K562 (cell line): ENCODE measurements at regions not wholly inside any gene's neighbourhood (a gene's known extent, or its start where the extent isn't known, plus 50 kb on each side); places are given as distances from the start of the nearest gene placed in this dataset.

ENCODE experiments used
- CHD1 ChIP-seq: fragments of 200-600 bp; sonication (generic); IDR thresholded peaks from one replicate; pipeline ENCODE4 v1.6.1; 2012; ENCODE audit warnings: mild to moderate bottlenecking, moderate library complexity, low read length, inconsistent platforms
- ELF2 ChIP-seq: fragments of 250-450 bp; sonication (Bioruptor Pico); IDR thresholded peaks from 2 replicates; pipeline ENCODE4 v1.5.0; 2021; ENCODE audit warnings: mild to moderate bottlenecking
- ERF ChIP-seq: fragments of 450-650 bp; formaldehyde crosslinking; IDR thresholded peaks from 2 replicates; pipeline ENCODE4 v1.4.0; 2020; ENCODE audit warnings: mild to moderate bottlenecking, mixed read lengths
- ESRRB ChIP-seq: fragments of 250-450 bp; sonication (Bioruptor Pico); IDR thresholded peaks from 2 replicates; pipeline ENCODE4 v1.5.0; 2020; ENCODE audit warnings: mild to moderate bottlenecking, moderate library complexity, borderline replicate concordance
- FOXO4 ChIP-seq: fragments of 450-650 bp; formaldehyde crosslinking; IDR thresholded peaks from 2 replicates; pipeline ENCODE4 v1.4.0; 2020; ENCODE audit warnings: mild to moderate bottlenecking, moderate library complexity
- NCOR1 ChIP-seq: fragments of 450-650 bp; IDR thresholded peaks from 2 replicates; pipeline ENCODE4 v1.6.1; 2016; ENCODE audit warnings: mild to moderate bottlenecking, moderate library complexity
- NR1H2 ChIP-seq: sonication (generic); formaldehyde crosslinking; IDR thresholded peaks from 2 replicates; pipeline ENCODE4 v1.4.0; 2020; ENCODE audit warnings: mild to moderate bottlenecking, missing genetic modification reagents
- PML ChIP-seq: IDR thresholded peaks from 2 replicates; pipeline ENCODE4 v1.6.1; 2012; ENCODE audit warnings: low read length, inconsistent platforms
- PTBP1 ChIP-seq: fragments of 200-400 bp; formaldehyde crosslinking; IDR thresholded peaks from 2 replicates; pipeline ENCODE4 v1.6.1; 2017; ENCODE audit warnings: low read depth, low read length
- TAF1 ChIP-seq: IDR thresholded peaks from 2 replicates; pipeline ENCODE4 v1.6.1; 2011; ENCODE audit warnings: mild to moderate bottlenecking, low read length, moderate library complexity; ENCODE audit not compliant: insufficient read depth, control insufficient read depth, severe bottlenecking; ENCODE audit errors: extremely low read depth
- TEAD1 ChIP-seq, 2 experiments: fragments of 450-650 bp in 1 of 2; sonication (generic) in 1 of 2; formaldehyde crosslinking; IDR thresholded peaks; 2 replicates each; pipeline versions ENCODE4 v1.4.0 to v1.8.0; 2020 to 2022; ENCODE audit warnings: mild to moderate bottlenecking in 2 of 2, missing genetic modification reagents in 1 of 2
- THAP12 ChIP-seq: fragments of 250-450 bp; sonication (Bioruptor Pico); IDR thresholded peaks from 2 replicates; pipeline ENCODE4 v1.9.0; 2021; ENCODE audit warnings: mild to moderate bottlenecking, inconsistent platforms
- ZZZ3 ChIP-seq: fragments of 450-650 bp; IDR thresholded peaks from 2 replicates; pipeline ENCODE4 v1.6.1; 2016; ENCODE audit warnings: antibody characterized with exemption, mild to moderate bottlenecking, moderate library complexity
- TF ChIP-seq, protein P1 (sequence below): sonication (generic); formaldehyde crosslinking; IDR thresholded peaks from 2 replicates; pipeline ENCODE4 v1.8.0; 2023; ENCODE audit warnings: missing genetic modification reagents, mild to moderate bottlenecking, borderline replicate concordance

GRCh38 chr16:8108991-8109509 lies 481.3 kb downstream of the TMEM114 start (continued):
- TF ChIP-seq FOXO4 (CRISPR knock-in tag) (no peak), ELF2 (CRISPR knock-in tag) (0 out of 2 replicates have a peak, but pooled peaks have one; percentile 63), ERF (CRISPR knock-in tag) (0 out of 2 replicates have a peak, but pooled peaks have one; percentile 20), NR1H2 (CRISPR knock-in tag) (0 out of 2 replicates have a peak, but pooled peaks have one; percentile 43), PTBP1 (no peak), TAF1 (peak; percentile 33), CHD1 (peak; percentile 4), ZZZ3 (no peak; the same call in 1 of the 2 replicates), PML (peak; percentile 29; the same call in 1 of the 2 replicates), NCOR1 (peak; percentile 22; the same call in 1 of the 2 replicates), ESRRB (0 out of 2 replicates have a peak, but pooled peaks have one; percentile 4), TEAD1 (CRISPR knock-in tag; IDR thresholded peaks at IDR 0.05) (no peak), THAP12 (CRISPR knock-in tag) (0 out of 2 replicates have a peak, but pooled peaks have one; percentile 23)
- TF ChIP-seq, protein P1, sequence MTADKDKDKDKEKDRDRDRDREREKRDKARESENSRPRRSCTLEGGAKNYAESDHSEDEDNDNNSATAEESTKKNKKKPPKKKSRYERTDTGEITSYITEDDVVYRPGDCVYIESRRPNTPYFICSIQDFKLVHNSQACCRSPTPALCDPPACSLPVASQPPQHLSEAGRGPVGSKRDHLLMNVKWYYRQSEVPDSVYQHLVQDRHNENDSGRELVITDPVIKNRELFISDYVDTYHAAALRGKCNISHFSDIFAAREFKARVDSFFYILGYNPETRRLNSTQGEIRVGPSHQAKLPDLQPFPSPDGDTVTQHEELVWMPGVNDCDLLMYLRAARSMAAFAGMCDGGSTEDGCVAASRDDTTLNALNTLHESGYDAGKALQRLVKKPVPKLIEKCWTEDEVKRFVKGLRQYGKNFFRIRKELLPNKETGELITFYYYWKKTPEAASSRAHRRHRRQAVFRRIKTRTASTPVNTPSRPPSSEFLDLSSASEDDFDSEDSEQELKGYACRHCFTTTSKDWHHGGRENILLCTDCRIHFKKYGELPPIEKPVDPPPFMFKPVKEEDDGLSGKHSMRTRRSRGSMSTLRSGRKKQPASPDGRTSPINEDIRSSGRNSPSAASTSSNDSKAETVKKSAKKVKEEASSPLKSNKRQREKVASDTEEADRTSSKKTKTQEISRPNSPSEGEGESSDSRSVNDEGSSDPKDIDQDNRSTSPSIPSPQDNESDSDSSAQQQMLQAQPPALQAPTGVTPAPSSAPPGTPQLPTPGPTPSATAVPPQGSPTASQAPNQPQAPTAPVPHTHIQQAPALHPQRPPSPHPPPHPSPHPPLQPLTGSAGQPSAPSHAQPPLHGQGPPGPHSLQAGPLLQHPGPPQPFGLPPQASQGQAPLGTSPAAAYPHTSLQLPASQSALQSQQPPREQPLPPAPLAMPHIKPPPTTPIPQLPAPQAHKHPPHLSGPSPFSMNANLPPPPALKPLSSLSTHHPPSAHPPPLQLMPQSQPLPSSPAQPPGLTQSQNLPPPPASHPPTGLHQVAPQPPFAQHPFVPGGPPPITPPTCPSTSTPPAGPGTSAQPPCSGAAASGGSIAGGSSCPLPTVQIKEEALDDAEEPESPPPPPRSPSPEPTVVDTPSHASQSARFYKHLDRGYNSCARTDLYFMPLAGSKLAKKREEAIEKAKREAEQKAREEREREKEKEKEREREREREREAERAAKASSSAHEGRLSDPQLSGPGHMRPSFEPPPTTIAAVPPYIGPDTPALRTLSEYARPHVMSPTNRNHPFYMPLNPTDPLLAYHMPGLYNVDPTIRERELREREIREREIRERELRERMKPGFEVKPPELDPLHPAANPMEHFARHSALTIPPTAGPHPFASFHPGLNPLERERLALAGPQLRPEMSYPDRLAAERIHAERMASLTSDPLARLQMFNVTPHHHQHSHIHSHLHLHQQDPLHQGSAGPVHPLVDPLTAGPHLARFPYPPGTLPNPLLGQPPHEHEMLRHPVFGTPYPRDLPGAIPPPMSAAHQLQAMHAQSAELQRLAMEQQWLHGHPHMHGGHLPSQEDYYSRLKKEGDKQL (CRISPR knock-in tag), result no peak
